SK-N-DZ (cell line): ENCODE measurements at regions not wholly inside any gene's neighbourhood (a gene's known extent, or its start where the extent isn't known, plus 50 kb on each side); places are given as distances from the start of the nearest gene placed in this dataset.
A peak's percentile ranks its signal among the peaks of the same experiment; 100 is the strongest.
"Not testable (repeated sequence)": the region's sequence is repeated elsewhere in the genome, so short reads cannot be mapped to it uniquely, and the experiment has no call there.

ENCODE experiments used
- DNase-seq: peaks from one replicate; pipeline ENCODE4 v3.0.0-alpha.2; 2015; ENCODE audit warnings: low spot score

- no peak for DNase-seq
Measured at GRCh38 chr4:33878710-33879109, 2365.6 kb downstream of the ARAP2 start.

GRCh38 chr4:33881176-33881575 lies 2363.1 kb downstream of the ARAP2 start:
- DNase-seq = no peak

DNA sequence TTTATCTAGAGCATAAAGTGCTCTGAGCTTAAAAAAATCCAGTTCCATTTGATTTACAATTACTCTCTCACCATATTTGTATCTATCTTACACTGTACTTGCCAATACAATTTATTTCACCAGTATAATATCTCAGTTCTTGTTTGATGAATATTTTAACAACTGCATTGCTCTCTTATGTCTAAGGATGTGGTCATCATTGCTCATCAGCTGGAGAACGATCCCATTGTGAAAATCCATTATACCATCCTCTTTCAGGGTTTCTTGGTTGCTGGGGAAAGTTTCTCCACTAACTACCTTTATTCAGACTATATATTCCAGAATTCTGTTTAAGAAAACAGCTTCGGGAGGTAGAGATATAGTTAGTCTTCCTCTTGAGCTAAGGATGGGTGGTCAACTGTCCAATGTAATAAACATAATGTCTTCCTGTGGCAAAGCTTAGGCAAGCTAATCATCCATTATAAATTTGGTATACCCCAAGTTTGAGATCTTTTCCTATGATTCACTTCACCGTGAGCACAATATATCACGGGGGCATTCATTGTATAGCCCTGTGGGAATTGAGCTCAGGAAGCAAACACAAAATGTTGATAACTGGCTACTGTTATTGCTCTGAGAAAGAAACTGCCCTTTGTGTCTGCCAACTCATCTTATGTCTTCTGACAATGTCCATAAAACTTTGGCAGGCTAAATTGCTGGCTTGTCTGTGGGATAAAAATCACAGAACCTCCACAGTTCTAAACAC lies 2361.9 kb downstream of the ARAP2 start:
- DNase-seq = no peak

GRCh38 chr4:33883111-33883510 lies 2361.2 kb downstream of the ARAP2 start:
- no peak for DNase-seq

GRCh38 chr4:33886356-33886755 lies 2358.0 kb downstream of the ARAP2 start:
- DNase-seq = no peak

DNA sequence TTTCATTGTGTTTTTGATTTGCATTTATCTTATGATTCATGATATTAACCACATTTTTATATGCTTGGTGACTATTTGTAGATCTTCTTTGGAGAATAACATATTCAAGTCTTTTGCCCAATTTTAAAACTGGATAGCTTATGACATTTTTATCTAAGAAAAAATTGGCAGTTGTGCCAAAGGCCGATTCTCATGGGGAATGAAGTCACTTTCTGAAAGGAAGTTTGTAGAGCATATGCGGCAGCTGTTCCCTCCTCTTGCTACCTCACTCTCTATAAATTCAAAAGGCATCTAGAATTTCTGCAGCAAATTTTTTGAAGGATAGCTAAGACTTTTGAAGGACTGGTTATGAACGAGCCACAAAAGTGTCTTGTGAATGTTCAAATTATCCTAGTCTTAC lies 2353.5 kb downstream of the ARAP2 start:
- no peak for DNase-seq

GRCh38 chr4:33911959-33912358 lies 2332.4 kb downstream of the ARAP2 start:
- DNase-seq = no peak

DNA sequence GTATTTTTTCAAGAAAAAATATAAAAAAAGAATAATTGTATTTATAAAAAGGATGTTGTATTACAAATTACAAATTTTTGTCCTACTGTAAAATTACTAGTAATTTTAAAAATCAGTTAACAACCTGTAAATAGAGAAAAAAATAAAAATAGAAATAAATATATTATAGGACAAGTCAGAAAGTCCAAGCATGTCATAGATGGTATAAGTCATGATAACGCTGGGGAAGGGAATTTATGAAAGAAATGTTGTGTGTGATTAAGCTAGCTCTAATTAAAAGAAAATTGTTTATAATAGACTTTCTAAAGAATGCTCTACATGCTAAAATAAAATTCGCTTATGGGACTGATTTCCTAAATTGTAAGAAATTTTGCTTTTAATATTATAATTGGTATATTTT lies 2329.9 kb downstream of the ARAP2 start:
- DNase-seq = no peak

- DNase-seq = no peak
Measured at GRCh38 chr4:33923469-33923868, 2320.8 kb downstream of the ARAP2 start.

DNA sequence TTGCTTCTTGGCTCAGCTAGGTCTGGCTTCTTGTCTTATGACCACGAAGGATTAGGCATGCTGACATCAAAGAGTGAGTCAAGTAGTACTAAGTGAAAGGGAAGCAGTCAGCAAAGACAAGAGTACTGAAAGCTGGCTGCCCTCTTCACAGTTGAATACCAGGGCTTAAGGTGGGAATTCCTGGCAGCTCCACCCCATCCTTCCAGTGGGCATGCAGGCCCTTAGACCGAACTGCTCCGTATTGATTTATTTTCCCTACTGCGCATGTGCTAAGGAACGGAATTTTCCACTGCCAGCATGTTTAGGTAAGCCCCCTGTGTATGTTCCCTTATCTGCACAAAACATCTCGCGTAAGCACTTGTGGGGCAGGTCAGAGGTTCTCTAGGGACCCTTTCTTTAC lies 2320.1 kb downstream of the ARAP2 start:
- peak; percentile 88 for DNase-seq

GRCh38 chr4:33924811-33925210 lies 2319.5 kb downstream of the ARAP2 start:
- DNase-seq = no peak

- no peak for DNase-seq
Measured at GRCh38 chr4:33930497-33930896, 2313.8 kb downstream of the ARAP2 start.

DNA sequence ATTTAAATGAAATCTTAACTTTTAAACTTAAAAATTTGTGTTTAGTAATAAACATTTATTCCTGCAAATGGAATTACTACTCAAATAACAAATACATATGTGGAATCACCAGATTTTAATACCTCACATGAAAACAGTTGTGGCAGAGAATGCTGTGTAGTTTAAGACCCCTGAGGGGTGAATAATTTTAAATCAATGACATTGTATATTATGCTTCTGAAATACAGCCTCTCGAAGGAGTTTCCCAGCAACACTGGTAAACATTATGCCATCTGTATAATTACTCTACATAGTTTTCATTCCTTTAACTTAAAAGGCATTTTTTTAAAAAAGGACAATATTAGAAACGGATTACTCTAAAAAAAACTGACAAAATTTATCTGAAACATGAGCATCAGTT lies 2313.3 kb downstream of the ARAP2 start:
- DNase-seq = no peak

- no peak for DNase-seq
Measured at GRCh38 chr4:33940281-33940680, 2304.0 kb downstream of the ARAP2 start.

GRCh38 chr4:33941854-33942253 lies 2302.5 kb downstream of the ARAP2 start:
- DNase-seq = peak; percentile 35

DNA sequence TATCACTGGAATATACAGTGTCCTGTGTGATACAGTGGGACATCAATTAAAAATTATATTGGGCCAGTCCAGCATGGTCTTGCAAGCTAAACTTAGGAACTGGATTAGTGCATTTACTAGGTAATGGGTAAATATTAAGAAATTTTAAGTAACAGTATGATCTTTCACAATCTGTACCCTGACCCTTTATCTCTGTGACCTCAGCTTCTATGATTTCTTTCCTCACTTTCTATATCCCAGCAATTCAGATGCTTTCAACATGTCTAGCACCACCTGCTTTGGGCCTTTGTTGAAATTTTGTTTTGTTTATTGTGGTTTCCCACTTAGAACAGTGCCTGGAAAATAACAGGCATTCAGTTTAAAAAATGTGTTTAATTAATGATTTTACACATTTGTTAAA lies 2295.4 kb downstream of the ARAP2 start:
- no peak for DNase-seq

DNA sequence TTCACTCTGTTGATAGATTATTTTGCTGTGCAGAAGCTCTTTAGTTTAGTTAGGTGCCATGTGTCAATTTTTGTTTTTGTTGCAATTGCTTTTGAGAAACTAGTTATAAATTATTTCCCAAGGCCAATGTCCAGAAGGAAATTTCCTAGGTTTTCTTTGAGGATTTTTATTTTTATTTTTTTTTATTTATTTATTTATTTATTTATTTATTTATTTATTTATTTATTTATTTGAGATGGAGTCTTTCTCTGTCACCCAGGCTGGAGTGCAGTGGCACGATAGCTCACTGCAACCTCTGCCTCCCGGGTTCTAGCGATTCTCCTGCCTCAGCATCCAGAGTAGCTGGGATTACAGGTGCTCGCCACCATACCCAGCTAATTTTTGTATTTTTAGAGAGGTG lies 2290.5 kb downstream of the ARAP2 start:
- not testable (repeated sequence) for DNase-seq

- no peak for DNase-seq
Measured at GRCh38 chr4:33954759-33955158, 2289.6 kb downstream of the ARAP2 start.

GRCh38 chr4:33959519-33959918 lies 2284.8 kb downstream of the ARAP2 start:
- DNase-seq = no peak

DNA sequence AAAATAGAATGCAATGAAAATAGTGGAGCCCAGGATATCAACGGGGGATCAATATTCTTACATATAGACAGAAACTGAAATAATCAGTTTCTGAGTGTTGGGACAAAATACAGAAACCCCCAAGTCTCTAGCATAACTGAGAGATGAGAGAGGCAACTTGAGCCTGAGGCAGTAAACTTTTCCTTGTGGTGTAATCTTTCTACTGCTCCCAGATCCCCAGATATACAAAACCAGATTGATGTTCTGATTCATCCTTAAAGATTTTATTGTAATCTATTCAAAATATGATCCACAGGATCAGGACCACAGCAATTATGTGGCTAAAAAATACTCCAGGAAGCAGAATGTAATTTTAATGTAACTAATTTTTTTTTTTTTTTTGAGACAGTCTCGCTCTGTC lies 2282.6 kb downstream of the ARAP2 start:
- DNase-seq = no peak

- DNase-seq = no peak
Measured at GRCh38 chr4:33966808-33967207, 2277.5 kb downstream of the ARAP2 start.

DNA sequence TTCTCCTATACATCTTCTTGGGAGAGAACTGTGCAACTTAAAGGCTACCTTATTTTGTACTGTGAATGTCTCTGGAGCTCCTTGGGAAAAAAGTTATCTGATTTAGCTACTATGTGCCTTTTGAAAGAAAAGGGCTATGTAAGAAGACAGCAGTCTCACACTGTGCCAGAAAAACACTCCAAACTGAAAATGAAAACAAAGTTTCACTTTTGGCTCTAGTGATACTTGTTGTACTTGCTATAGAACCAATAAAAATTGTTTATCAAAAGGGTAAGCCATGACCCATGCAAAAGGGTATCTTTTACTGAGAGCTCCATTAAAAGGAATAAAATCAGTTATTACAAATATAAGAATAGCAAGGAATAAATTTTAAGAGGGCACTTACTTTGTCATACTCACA lies 2270.0 kb downstream of the ARAP2 start:
- no peak for DNase-seq

- DNase-seq = no peak
Measured at GRCh38 chr4:33975995-33976394, 2268.3 kb downstream of the ARAP2 start.

- not testable (repeated sequence) for DNase-seq
Measured at GRCh38 chr4:33979781-33980180, 2264.5 kb downstream of the ARAP2 start.
